ENCODE measurements at regions not wholly inside any gene's neighbourhood (a gene's known extent, or its start where the extent isn't known, plus 50 kb on each side); places are given as distances from the start of the nearest gene placed in this dataset.

DNA sequence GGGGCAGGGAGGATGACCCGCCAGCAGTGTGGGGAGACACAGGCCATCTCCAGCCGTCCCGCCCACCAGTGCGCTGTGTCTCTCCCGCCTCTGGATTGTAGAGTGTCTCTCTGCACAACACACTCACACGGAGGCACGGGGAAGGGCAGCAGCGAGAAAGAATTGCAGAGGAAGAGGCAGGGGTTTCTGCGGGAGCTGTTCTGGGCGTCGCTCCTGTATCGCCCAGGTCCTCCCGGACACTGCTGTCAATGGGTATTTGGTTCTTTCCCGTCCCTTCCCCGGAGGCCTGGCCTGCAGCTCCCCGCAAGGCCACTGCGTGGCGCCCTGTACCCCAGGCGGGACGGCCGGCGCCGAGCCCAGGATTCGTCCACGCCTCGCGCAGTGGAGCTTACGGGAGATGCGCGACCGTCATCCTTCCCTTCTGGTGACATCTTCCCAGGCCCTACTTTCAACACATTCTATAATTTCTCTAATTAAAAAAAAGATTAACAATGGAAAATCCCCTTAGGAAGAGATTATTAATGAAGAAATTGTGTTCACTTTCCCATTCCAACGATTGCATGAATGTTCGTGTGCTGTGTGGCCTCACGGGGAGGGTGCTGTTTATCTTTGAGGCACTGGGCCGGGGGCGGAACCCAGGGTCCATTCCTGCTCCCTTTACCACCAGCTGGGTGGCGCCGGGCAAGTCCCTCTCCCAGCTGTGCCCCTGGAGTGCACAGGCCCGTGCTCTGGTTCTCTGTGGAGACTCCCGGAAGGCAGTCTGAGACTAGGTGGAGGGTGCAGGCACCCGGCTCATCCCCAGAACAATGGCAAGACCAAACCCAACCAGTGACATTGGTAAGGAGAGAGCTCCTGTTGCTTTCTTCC lies 95.7 kb downstream of the CPZ start:
- Histone ChIP-seq H3K4me3 (replicated peaks in 1 of 3; ENCODE audit: insufficient read depth in 1 of 3, low read depth in 1 of 3, low read length in 3 of 3) (no peak overlapping the region), H3K9me3 (replicated peaks; ENCODE audit: control insufficient read depth, insufficient read depth, low read length) (no peaks in the 10 kb centered on the region), H3K4me2 (ENCODE audit: insufficient read depth, low read length) (no peak overlapping the region), H2AFZ (ENCODE audit: low read depth, low read length) (no peak overlapping the region), H3K36me3 (ENCODE audit: control insufficient read depth in 2 of 2, extremely low read depth in 1 of 2, insufficient read depth in 2 of 2, low read length in 2 of 2) (no peaks in the 10 kb centered on the region), H3K4me1 (ENCODE audit: control insufficient read depth, extremely low read depth, insufficient read depth, low read length) (no peaks in the 10 kb centered on the region), H3K9ac (replicated peaks; ENCODE audit: extremely low read depth, insufficient read depth, low read length) (no peak overlapping the region), H3K27ac (ENCODE audit: insufficient read depth, low read depth, low read length) (no peak overlapping the region), H3K79me2 (ENCODE audit: control insufficient read depth, insufficient read depth, low read length) (no peaks in the 10 kb centered on the region), H4K20me1 (replicated peaks; ENCODE audit: control insufficient read depth, extremely low read depth, insufficient read depth, low read length) (no peaks in the 10 kb centered on the region), H3K9me1 (replicated peaks; ENCODE audit: control insufficient read depth, extremely low read depth, insufficient read depth, low read length) (no peaks in the 10 kb centered on the region), H3K27me3 (ENCODE audit: control insufficient read depth in 2 of 2, insufficient read depth in 2 of 2, low read length in 2 of 2) (no peaks in the 10 kb centered on the region)
- FAIRE-seq (no peak), DNase-seq (ENCODE audit: low read depth, low spot score) (peak; percentile 4)
- ChIA-PET CTCF (interaction anchor here (1.1 to 3.0 kb wide), 4 partner anchors 17 to 229 kb away, joined by 4 to 32 read pairs (median 7); no protein-coding TSS in a partner anchor), POLR2A (no interaction called here)
- BruUV-seq (replicated peaks) = no TSS peak
- intact Hi-C loops (cut with micrococcal nuclease) (loop anchor here (1.0 kb wide), 1 partner anchor 197 kb away; no protein-coding TSS in a partner anchor), dilution Hi-C loops (cut with MboI; ENCODE audit: extremely low pct_ligation_motif_present, low sequenced_read_pairs) (no loop called here)
- TF ChIP-seq CTCF (IDR thresholded peaks at IDR 0.05; ENCODE audit: extremely low read depth in 1 of 2, insufficient read depth in 1 of 2, low read depth in 1 of 2, low read length in 2 of 2) (peak; percentile 58 to 76), EZH2 (IDR thresholded peaks at IDR 0.05; ENCODE audit: borderline replicate concordance, low read depth, low read length, severe bottlenecking) (no peak)

- CTCF ChIA-PET = interaction anchor here (3.0 kb wide), 1 partner anchor 230 kb away, joined by 32 read pairs; no protein-coding TSS in a partner anchor
- H3K27me3 ChIP-seq (ENCODE audit: control insufficient read depth in 2 of 2, insufficient read depth in 2 of 2, low read length in 2 of 2) = no peaks in the 10 kb centered on the region
- H3K79me2 ChIP-seq (ENCODE audit: control insufficient read depth, insufficient read depth, low read length) = no peaks in the 10 kb centered on the region
- DNase-seq (ENCODE audit: low read depth, low spot score) = no peak
- no peak for FAIRE-seq
- H3K27ac ChIP-seq (ENCODE audit: insufficient read depth, low read depth, low read length) = no peak overlapping the region
- H3K4me3 ChIP-seq (replicated peaks in 1 of 3; ENCODE audit: insufficient read depth in 1 of 3, low read depth in 1 of 3, low read length in 3 of 3) = no peak overlapping the region
- H3K9me3 ChIP-seq (replicated peaks; ENCODE audit: control insufficient read depth, insufficient read depth, low read length) = no peaks in the 10 kb centered on the region
- H4K20me1 ChIP-seq (replicated peaks; ENCODE audit: control insufficient read depth, extremely low read depth, insufficient read depth, low read length) = no peaks in the 10 kb centered on the region
- no TSS peak for BruUV-seq (replicated peaks)
- H3K9me1 ChIP-seq (replicated peaks; ENCODE audit: control insufficient read depth, extremely low read depth, insufficient read depth, low read length) = no peaks in the 10 kb centered on the region
- dilution Hi-C loops (cut with MboI; ENCODE audit: extremely low pct_ligation_motif_present, low sequenced_read_pairs) (no loop called here), intact Hi-C loops (cut with micrococcal nuclease) (no loop called here)
- H3K9ac ChIP-seq (replicated peaks; ENCODE audit: extremely low read depth, insufficient read depth, low read length) = no peak overlapping the region
- H3K4me2 ChIP-seq (ENCODE audit: insufficient read depth, low read length) = no peak overlapping the region
- no peaks in the 10 kb centered on the region for H3K4me1 ChIP-seq (ENCODE audit: control insufficient read depth, extremely low read depth, insufficient read depth, low read length)
- no peaks in the 10 kb centered on the region for H3K36me3 ChIP-seq (ENCODE audit: control insufficient read depth in 2 of 2, extremely low read depth in 1 of 2, insufficient read depth in 2 of 2, low read length in 2 of 2)
- no peak overlapping the region for H2AFZ ChIP-seq (ENCODE audit: low read depth, low read length)
- TF ChIP-seq JUN (IDR thresholded peaks at IDR 0.05; ENCODE audit: borderline replicate concordance, insufficient read depth, insufficient read length, low read depth) (no peak), EZH2 (IDR thresholded peaks at IDR 0.05; ENCODE audit: borderline replicate concordance, low read depth, low read length, severe bottlenecking) (no peak), POLR2A (IDR thresholded peaks at IDR 0.05; ENCODE audit: low read depth, low read length) (no peak)
- POLR2A ChIA-PET = no interaction called here
These were observed 94.5 kb downstream of the CPZ start for GRCh38 chr4:8687083-8687482.
